ENCODE measurements at regions not wholly inside any gene's neighbourhood (a gene's known extent, or its start where the extent isn't known, plus 50 kb on each side); places are given as distances from the start of the nearest gene placed in this dataset.

GRCh38 chr1:194104247-194104844 is 917.9 kb upstream of the B3GALT2 start:
- CTCF ChIA-PET: no interaction called here
- intact Hi-C loops (cut with micrococcal nuclease): no loop called here

GRCh38 chr1:194103516-194104246 is 917.3 kb upstream of the B3GALT2 start:
- intact Hi-C loops (cut with micrococcal nuclease): no loop called here
- Mint-ChIP-seq H3K4me1 (no peaks in the 10 kb centered on the region), H3K36me3 (ENCODE audit: low read depth) (no peaks in the 10 kb centered on the region), H3K27ac (no peak overlapping the region), H3K4me3 (no peak overlapping the region), H3K9me3 (no peaks in the 10 kb centered on the region), H3K27me3 (no peaks in the 10 kb centered on the region)
- POLR2A ChIA-PET: no interaction called here
- ATAC-seq (ENCODE audit: low read depth): no peak
- CTCF ChIA-PET: no interaction called here
- TF ChIP-seq CTCF (IDR thresholded peaks at IDR 0.05): no peak
- DNase-seq: no peak

More at GRCh38 chr1:194104247-194104844, 917.9 kb upstream of the B3GALT2 start:
- Mint-ChIP-seq H3K4me1 (no peaks in the 10 kb centered on the region), H3K9me3 (no peaks in the 10 kb centered on the region), H3K27me3 (no peaks in the 10 kb centered on the region), H3K36me3 (ENCODE audit: low read depth) (no peaks in the 10 kb centered on the region), H3K27ac (no peak overlapping the region), H3K4me3 (no peak overlapping the region)
- TF ChIP-seq CTCF (IDR thresholded peaks at IDR 0.05): no peak
- ATAC-seq (ENCODE audit: low read depth) (no peak), DNase-seq (no peak)
- POLR2A ChIA-PET: no interaction called here

GRCh38 chr1:194103101-194103500 is 916.7 kb upstream of the B3GALT2 start:
- ATAC-seq (ENCODE audit: low read depth): no peak
- intact Hi-C loops (cut with micrococcal nuclease): no loop called here
- DNase-seq: no peak
- H3K27me3 Mint-ChIP-seq: no peaks in the 10 kb centered on the region
- no peak overlapping the region for H3K27ac Mint-ChIP-seq
- H3K9me3 Mint-ChIP-seq: no peaks in the 10 kb centered on the region
- no peak for TF ChIP-seq CTCF (IDR thresholded peaks at IDR 0.05)
- H3K4me1 Mint-ChIP-seq: no peaks in the 10 kb centered on the region
- H3K36me3 Mint-ChIP-seq (ENCODE audit: low read depth): no peaks in the 10 kb centered on the region
- ChIA-PET CTCF (no interaction called here), POLR2A (no interaction called here)
- no peak overlapping the region for H3K4me3 Mint-ChIP-seq

DNA sequence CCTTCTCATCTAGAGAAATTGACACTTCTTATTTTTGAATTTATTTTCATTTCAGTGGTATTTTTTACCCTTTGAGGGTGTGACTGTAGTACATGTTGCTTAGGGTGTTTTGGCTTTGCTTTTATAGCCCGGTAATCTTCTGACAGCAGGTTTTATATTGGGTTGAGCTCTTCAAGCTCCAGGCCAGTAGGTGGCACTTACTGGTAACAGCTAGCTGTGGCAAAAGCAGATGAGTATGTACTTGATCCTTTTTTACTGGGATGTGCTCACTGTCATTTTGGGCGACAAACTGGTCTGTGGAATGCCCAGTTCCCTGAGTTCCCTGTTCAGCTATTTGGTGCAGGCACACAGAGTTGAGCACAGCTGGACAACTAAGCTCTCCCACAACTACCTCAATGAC is 916.2 kb upstream of the B3GALT2 start:
- ATAC-seq (ENCODE audit: low read depth) (no peak), DNase-seq (no peak)
- intact Hi-C loops (cut with micrococcal nuclease): loop anchor here (1.0 kb wide), 1 partner anchor 193 kb away; no protein-coding TSS in a partner anchor
- H3K27ac Mint-ChIP-seq: no peak overlapping the region
- H3K9me3 Mint-ChIP-seq: no peaks in the 10 kb centered on the region
- POLR2A ChIA-PET: no interaction called here
- CTCF ChIA-PET: no interaction called here
- H3K36me3 Mint-ChIP-seq (ENCODE audit: low read depth): no peaks in the 10 kb centered on the region
- no peak overlapping the region for H3K4me3 Mint-ChIP-seq
- no peaks in the 10 kb centered on the region for H3K27me3 Mint-ChIP-seq
- H3K4me1 Mint-ChIP-seq: no peaks in the 10 kb centered on the region
- TF ChIP-seq CTCF (IDR thresholded peaks at IDR 0.05): no peak

DNA sequence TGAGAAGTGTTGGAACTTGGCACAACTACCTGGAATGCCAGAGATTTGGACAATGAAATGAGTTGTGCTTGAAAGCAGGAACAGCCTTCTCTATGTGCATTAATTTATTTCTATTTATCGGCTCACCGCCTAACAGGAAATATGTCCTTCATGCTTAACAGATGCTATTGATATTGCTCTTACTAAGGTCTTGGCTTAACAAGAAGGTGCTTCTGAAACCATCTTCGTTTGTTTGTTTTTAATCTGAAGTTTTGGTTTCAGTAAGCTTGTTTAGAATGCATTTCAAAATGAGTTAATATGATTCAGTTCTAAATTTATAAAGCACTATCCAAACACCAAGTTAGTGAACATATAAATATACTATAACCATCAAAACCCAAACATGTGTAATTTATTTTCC is 898.3 kb upstream of the B3GALT2 start:
- DNase-seq (no peak), ATAC-seq (ENCODE audit: low read depth) (no peak)
- Mint-ChIP-seq H3K36me3 (ENCODE audit: low read depth) (no peaks in the 10 kb centered on the region), H3K4me3 (no peak overlapping the region), H3K9me3 (no peaks in the 10 kb centered on the region), H3K4me1 (no peaks in the 10 kb centered on the region), H3K27me3 (no peaks in the 10 kb centered on the region), H3K27ac (no peak overlapping the region)
- ChIA-PET POLR2A (no interaction called here), CTCF (no interaction called here)
- intact Hi-C loops (cut with micrococcal nuclease): no loop called here
- no peak for TF ChIP-seq CTCF (IDR thresholded peaks at IDR 0.05)
